Epithelial cell of proximal tubule (primary cell): ENCODE measurements at regions not wholly inside any gene's neighbourhood (a gene's known extent, or its start where the extent isn't known, plus 50 kb on each side); places are given as distances from the start of the nearest gene placed in this dataset.

Source experiments
- DNase-seq: peaks from one replicate; pipeline ENCODE4 v3.0.0-alpha.2; 2011; ENCODE audit warnings: low read depth
- H3K4me3 ChIP-seq: 2 replicates; pipeline ENCODE4 v1.5.1; 2011; ENCODE audit warnings: low read depth, mild to moderate bottlenecking, low read length
- TF ChIP-seq, protein P1 (sequence below): conservative IDR thresholded peaks from 2 replicates; pipeline ENCODE4 v1.5.1; 2012; ENCODE audit warnings: low read depth, mild to moderate bottlenecking, low read length

DNA sequence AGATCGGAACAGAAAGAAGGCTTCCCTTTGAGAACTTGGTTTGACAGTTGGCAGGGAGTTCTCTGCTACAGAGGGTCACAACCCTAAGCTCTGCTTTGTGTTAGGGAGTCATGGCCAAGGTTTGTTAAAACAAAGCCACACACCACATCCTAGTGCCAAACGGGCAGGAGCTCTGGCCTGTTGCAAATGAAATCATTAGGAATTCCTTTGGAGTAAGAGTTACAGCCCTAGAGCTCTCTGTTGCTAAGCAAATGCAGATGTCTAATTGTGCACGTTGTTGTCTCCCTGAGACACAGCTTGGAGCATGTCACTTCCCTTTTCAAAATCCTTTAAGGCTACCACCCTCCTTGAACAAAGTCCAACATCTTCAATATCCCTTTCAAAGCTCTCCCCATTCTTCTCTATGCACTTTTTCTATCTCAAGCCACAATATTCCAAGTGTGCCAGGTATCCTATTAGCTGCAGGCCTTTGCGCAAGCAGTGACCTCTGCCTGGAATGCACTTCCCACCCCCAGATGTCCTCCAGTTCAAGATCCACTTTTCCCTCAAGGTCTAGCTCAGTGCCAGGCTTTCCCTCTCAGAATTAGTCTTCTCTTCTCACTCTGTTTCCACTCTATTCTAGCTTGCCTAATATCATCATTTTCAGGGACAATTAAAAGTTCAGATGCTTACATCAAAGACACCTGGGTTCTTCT, 253.7 kb upstream of the POU2AF2 start:
- H3K4me3 ChIP-seq, result no peak overlapping the region
- TF ChIP-seq, protein P1, sequence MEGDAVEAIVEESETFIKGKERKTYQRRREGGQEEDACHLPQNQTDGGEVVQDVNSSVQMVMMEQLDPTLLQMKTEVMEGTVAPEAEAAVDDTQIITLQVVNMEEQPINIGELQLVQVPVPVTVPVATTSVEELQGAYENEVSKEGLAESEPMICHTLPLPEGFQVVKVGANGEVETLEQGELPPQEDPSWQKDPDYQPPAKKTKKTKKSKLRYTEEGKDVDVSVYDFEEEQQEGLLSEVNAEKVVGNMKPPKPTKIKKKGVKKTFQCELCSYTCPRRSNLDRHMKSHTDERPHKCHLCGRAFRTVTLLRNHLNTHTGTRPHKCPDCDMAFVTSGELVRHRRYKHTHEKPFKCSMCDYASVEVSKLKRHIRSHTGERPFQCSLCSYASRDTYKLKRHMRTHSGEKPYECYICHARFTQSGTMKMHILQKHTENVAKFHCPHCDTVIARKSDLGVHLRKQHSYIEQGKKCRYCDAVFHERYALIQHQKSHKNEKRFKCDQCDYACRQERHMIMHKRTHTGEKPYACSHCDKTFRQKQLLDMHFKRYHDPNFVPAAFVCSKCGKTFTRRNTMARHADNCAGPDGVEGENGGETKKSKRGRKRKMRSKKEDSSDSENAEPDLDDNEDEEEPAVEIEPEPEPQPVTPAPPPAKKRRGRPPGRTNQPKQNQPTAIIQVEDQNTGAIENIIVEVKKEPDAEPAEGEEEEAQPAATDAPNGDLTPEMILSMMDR, result no peak
- DNase-seq, result no peak

DNA sequence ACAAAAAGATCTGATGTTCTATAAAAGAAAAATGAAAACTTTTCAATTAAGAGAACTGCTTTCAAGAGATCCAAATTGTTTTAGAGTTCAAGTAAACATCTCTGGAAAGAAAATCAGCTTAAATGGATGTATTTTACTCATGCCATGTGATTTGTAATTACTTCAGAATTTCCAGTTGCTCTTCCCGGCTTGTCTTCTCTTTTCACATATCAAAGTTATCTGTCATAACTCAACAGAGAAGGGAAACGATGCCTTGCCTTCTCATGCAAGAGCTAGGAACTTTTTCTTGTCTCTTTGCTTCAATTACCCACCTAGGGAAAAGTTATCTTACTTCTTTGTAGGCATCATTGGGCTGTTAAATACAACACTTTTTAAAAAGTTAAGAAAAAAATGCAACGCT, 255.2 kb upstream of the POU2AF2 start:
- no peak overlapping the region for H3K4me3 ChIP-seq
- no peak for DNase-seq
- TF ChIP-seq, protein P1, result no peak

DNA sequence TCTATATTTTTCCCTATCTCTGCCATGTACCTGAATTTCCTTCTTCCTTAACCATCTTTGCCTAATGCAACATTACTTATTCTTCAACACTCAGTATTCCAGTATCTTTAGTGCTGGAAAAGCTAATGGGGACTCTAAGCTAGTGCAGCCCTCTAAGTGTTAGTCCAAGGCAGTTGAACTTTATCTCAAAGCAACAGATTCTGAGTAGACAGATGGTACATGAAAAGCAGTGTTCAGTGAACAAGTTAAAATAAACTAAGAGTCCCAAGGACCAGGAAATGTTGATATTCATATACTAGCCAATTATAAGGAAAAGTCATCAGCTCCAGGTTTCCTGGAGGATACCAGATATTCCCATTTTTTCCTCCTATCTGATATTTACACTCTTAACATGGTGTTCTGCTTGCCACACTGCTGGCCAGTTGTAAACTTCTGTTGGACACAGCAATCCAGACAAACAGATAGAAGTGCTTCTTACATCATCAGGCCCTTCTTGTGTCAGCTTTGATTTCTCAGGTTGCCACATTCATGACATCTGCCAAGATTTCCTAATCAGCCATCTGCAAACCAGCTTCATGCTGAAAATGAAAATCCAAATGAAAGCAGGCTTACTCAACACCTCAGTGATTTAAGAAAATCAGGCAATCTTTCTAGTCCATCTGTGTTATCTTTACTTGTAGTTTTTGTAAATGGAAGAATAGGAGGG, 255.9 kb upstream of the POU2AF2 start:
- DNase-seq, result no peak

GRCh38 chr11:110988671-110989070, 256.9 kb upstream of the POU2AF2 start:
- DNase-seq, result no peak
- TF ChIP-seq, protein P1, result no peak
- H3K4me3 ChIP-seq, result no peak overlapping the region

More for the DNA sequence above, 255.9 kb upstream of the POU2AF2 start:
- TF ChIP-seq, protein P1, result no peak
- no peak overlapping the region for H3K4me3 ChIP-seq

- no peak for DNase-seq
- H3K4me3 ChIP-seq, result no peak overlapping the region
- TF ChIP-seq, protein P1, result no peak
Measured at GRCh38 chr11:110986016-110986415, 259.5 kb upstream of the POU2AF2 start.

- H3K4me3 ChIP-seq, result no peak overlapping the region
- no peak for DNase-seq
- TF ChIP-seq, protein P1, result no peak
Measured at GRCh38 chr11:110985547-110985946, 260.0 kb upstream of the POU2AF2 start.
